ENCODE measurements at regions not wholly inside any gene's neighbourhood (a gene's known extent, or its start where the extent isn't known, plus 50 kb on each side); places are given as distances from the start of the nearest gene placed in this dataset.

- BruUV-seq (replicated peaks) = no TSS peak
- 8% methylated on average over 4 of the region's 4 CpGs for WGBS (ENCODE audit: low lambda C conversion rate)
- FAIRE-seq = no peak
- no peak for ATAC-seq
- intact Hi-C loops (cut with micrococcal nuclease; ENCODE audit: unreplicated experiment) (no loop called here), in situ Hi-C loops (cut with HindIII; ENCODE audit: extremely low pct_ligation_motif_present, low pct_unique_long_range_greater_than_20kb) (no loop called here)
- POLR2A ChIA-PET = no interaction called here
- Histone ChIP-seq H3K4me2 (ENCODE audit: low read depth, low read length) (no peak overlapping the region), H4K20me1 (ENCODE audit: insufficient read depth, low read length) (no peaks in the 10 kb centered on the region), H3K4me1 (ENCODE audit: insufficient read depth, low read length) (no peaks in the 10 kb centered on the region), H3K9me3 (ENCODE audit: low read length) (no peaks in the 10 kb centered on the region), H3K27me3 (ENCODE audit: control insufficient read depth in 1 of 2, insufficient read depth in 2 of 2, low read length in 2 of 2) (no peaks in the 10 kb centered on the region), H3K36me3 (replicated peaks in 1 of 2; ENCODE audit: control insufficient read depth in 1 of 2, insufficient read depth in 2 of 2, low read length in 2 of 2) (no peaks in the 10 kb centered on the region), H3K79me2 (ENCODE audit: insufficient read depth, low read length) (no peaks in the 10 kb centered on the region), H3K9ac (ENCODE audit: insufficient read depth, low read depth, low read length) (no peak overlapping the region), H3K27ac (ENCODE audit: extremely low read length, insufficient read depth, low read length) (no peak overlapping the region), H2AFZ (ENCODE audit: low read length) (no peak overlapping the region), H3K4me3 (replicated peaks in 1 of 3; ENCODE audit: insufficient read depth in 1 of 3, low read depth in 2 of 3, low read length in 3 of 3) (no peak overlapping the region)
- CTCF ChIA-PET (ENCODE audit: low intra/inter-chr PET ratio, low total read pairs) = no interaction called here
- DNase-seq (ENCODE audit: low spot score) = no peak
- TF ChIP-seq E2F1 (CRISPR knock-in tag; IDR thresholded peaks at IDR 0.05) (no peak), KDM1A (CRISPR knock-in tag; IDR thresholded peaks at IDR 0.05) (no peak), HOXA5 (CRISPR knock-in tag; IDR thresholded peaks at IDR 0.05) (no peak), USF2 (IDR thresholded peaks at IDR 0.05; ENCODE audit: low read depth, low read length) (no peak), USF2 (CRISPR knock-in tag; IDR thresholded peaks at IDR 0.05; ENCODE audit: borderline replicate concordance) (no peak), ZBED4 (CRISPR knock-in tag; IDR thresholded peaks at IDR 0.05; ENCODE audit: borderline replicate concordance) (no peak), SIN3B (IDR thresholded peaks at IDR 0.05; ENCODE audit: low read length) (no peak), PHF20 (CRISPR knock-in tag; IDR thresholded peaks at IDR 0.05) (no peak), ZNF766 (CRISPR knock-in tag; IDR thresholded peaks at IDR 0.05; ENCODE audit: borderline replicate concordance) (no peak), AKAP8 (CRISPR knock-in tag; IDR thresholded peaks at IDR 0.05) (no peak), ZNF274 (CRISPR knock-in tag; IDR thresholded peaks at IDR 0.05) (no peak), ZBTB42 (CRISPR knock-in tag; IDR thresholded peaks at IDR 0.05) (no peak), KLF6 (CRISPR knock-in tag; IDR thresholded peaks at IDR 0.05) (no peak), SRSF4 (IDR thresholded peaks at IDR 0.05; ENCODE audit: low read depth, low read length, poor library complexity, severe bottlenecking) (no peak), CBX2 (IDR thresholded peaks at IDR 0.05; ENCODE audit: low read depth, low read length) (no peak), CBX2 (CRISPR knock-in tag; IDR thresholded peaks at IDR 0.05; ENCODE audit: low read depth) (no peak), SIN3A (IDR thresholded peaks at IDR 0.05; ENCODE audit: borderline replicate concordance, low read depth, low read length) (no peak), ZNF75D (CRISPR knock-in tag; IDR thresholded peaks at IDR 0.05; ENCODE audit: borderline replicate concordance) (no peak), ZNF24 (IDR thresholded peaks at IDR 0.05) (no peak), DR1 (CRISPR knock-in tag; IDR thresholded peaks at IDR 0.05) (no peak), ZNF329 (CRISPR knock-in tag; IDR thresholded peaks at IDR 0.05; ENCODE audit: low read depth) (no peak)
These were observed 664.7 kb downstream of the ACTL7B start for GRCh38 chr9:108191065-108191464.

All from HepG2 (cell line).